GM23338 (cell line): ENCODE measurements at regions not wholly inside any gene's neighbourhood (a gene's known extent, or its start where the extent isn't known, plus 50 kb on each side); places are given as distances from the start of the nearest gene placed in this dataset.

Experiments
- ATAC-seq: fragments of 200-7000 bp; cut with Tn5 transposase; 3 replicates; pipeline ENCODE4 v1.9.1; 2020
- DNase-seq: peaks from one replicate; pipeline ENCODE4 v3.0.0-alpha.2; 2015; ENCODE audit warnings: low spot score
- H2AFZ ChIP-seq: fragments of 200-600 bp; sonication (generic); 2 replicates; pipeline ENCODE4 v1.8.0; 2016; ENCODE audit warnings: antibody characterized with exemption, mild to moderate bottlenecking, moderate library complexity
- H3F3A ChIP-seq: fragments of 200-600 bp; sonication (generic); replicated peaks from 2 replicates; pipeline ENCODE4 v1.8.0; 2017; ENCODE audit warnings: antibody characterized with exemption, mixed run types, low read depth
- H3K27ac ChIP-seq: fragments of 200-600 bp; sonication (generic); 2 replicates; pipeline ENCODE4 v1.6.1; 2016; ENCODE audit warnings: low read depth
- H3K27me3 ChIP-seq: fragments of 200-600 bp; sonication (generic); 2 replicates; pipeline ENCODE4 v1.8.0; 2016; ENCODE audit warnings: mild to moderate bottlenecking, mixed run types, moderate library complexity; ENCODE audit not compliant: insufficient read depth
- H3K36me3 ChIP-seq: fragments of 200-600 bp; sonication (generic); 2 replicates; pipeline ENCODE4 v1.8.0; 2016; ENCODE audit warnings: mild to moderate bottlenecking; ENCODE audit not compliant: insufficient read depth
- H3K4me1 ChIP-seq: fragments of 200-600 bp; sonication (generic); 2 replicates; pipeline ENCODE4 v1.8.0; 2016; ENCODE audit warnings: mild to moderate bottlenecking, moderate library complexity; ENCODE audit not compliant: insufficient read depth
- H3K4me2 ChIP-seq: fragments of 200-600 bp; sonication (generic); 2 replicates; pipeline ENCODE4 v1.7.1; 2017; ENCODE audit warnings: mixed run types
- H3K4me3 ChIP-seq: fragments of 200-600 bp; sonication (generic); 2 replicates; pipeline ENCODE4 v1.6.1; 2016; ENCODE audit warnings: mixed run types
- H3K79me2 ChIP-seq: fragments of 200-600 bp; sonication (generic); replicated peaks from 2 replicates; pipeline ENCODE4 v1.8.0; 2017; ENCODE audit warnings: mild to moderate bottlenecking; ENCODE audit not compliant: insufficient read depth
- H3K9me2 ChIP-seq: fragments of 200-600 bp; sonication (generic); 2 replicates; pipeline ENCODE4 v1.8.0; 2017; ENCODE audit not compliant: insufficient read depth
- H4K20me1 ChIP-seq: fragments of 200-600 bp; sonication (generic); replicated peaks from 2 replicates; pipeline ENCODE4 v1.8.0; 2017; ENCODE audit warnings: mild to moderate bottlenecking; ENCODE audit not compliant: insufficient read depth
- H3K27ac Mint-ChIP-seq: 2 replicates; pipeline ENCODE4 v1.8.0; 2020; ENCODE audit warnings: inconsistent platforms, mild to moderate bottlenecking, moderate library complexity, mixed read lengths
- H3K27me3 Mint-ChIP-seq: 3 replicates; pipeline ENCODE4 v1.8.0; 2022; ENCODE audit warnings: low read depth, mild to moderate bottlenecking, moderate library complexity, mixed read lengths, inconsistent platforms; ENCODE audit not compliant: insufficient read depth, poor library complexity
- H3K36me3 Mint-ChIP-seq: 3 replicates; pipeline ENCODE4 v1.8.0; 2021; ENCODE audit warnings: low read depth, mild to moderate bottlenecking, inconsistent platforms, moderate library complexity, mixed read lengths
- H3K4me1 Mint-ChIP-seq: 3 replicates; pipeline ENCODE4 v1.8.0; 2020; ENCODE audit warnings: mild to moderate bottlenecking, inconsistent platforms, mixed read lengths
- H3K4me3 Mint-ChIP-seq: 3 replicates; pipeline ENCODE4 v1.8.0; 2021; ENCODE audit warnings: moderate library complexity, mild to moderate bottlenecking, inconsistent platforms, mixed read lengths
- H3K9me3 Mint-ChIP-seq: 3 replicates; pipeline ENCODE4 v1.8.0; 2020; ENCODE audit warnings: moderate library complexity, mild to moderate bottlenecking, inconsistent platforms, mixed read lengths
- CREB1 ChIP-seq: fragments of 250-450 bp; sonication (Bioruptor Pico); IDR thresholded peaks from 2 replicates; pipeline ENCODE4 v1.5.0; 2020; ENCODE audit warnings: low read depth, mild to moderate bottlenecking, moderate library complexity
- CTCF ChIP-seq, 2 experiments: fragments of 200-600 bp in 1 of 2; sonication (generic) in 1 of 2; conservative IDR thresholded peaks; 2 replicates each; pipeline versions ENCODE4 v1.5.1 to v1.6.1; 2016 to 2017; ENCODE audit warnings: antibody characterized with exemption in 2 of 2, low read depth in 2 of 2, mild to moderate bottlenecking in 2 of 2, moderate library complexity in 1 of 2
- ETS1 ChIP-seq: IDR thresholded peaks from 2 replicates; pipeline ENCODE4 v1.6.1; 2016; ENCODE audit warnings: antibody characterized with exemption
- EZH2 ChIP-seq: fragments of 200-600 bp; sonication (generic); IDR thresholded peaks from one replicate; pipeline ENCODE4 v1.8.0; 2017; ENCODE audit warnings: antibody characterized with exemption, mild to moderate bottlenecking, low read depth; ENCODE audit not compliant: unreplicated experiment
- EZH2phosphoT487 ChIP-seq: fragments of 200-600 bp; sonication (generic); IDR thresholded peaks from one replicate; pipeline ENCODE4 v1.8.1; 2018; ENCODE audit warnings: antibody characterized with exemption; ENCODE audit not compliant: unreplicated experiment
- JUNB ChIP-seq: IDR thresholded peaks from one replicate; pipeline ENCODE4 v1.6.1; 2016; ENCODE audit warnings: antibody characterized with exemption; ENCODE audit not compliant: unreplicated experiment
- NANOG ChIP-seq: IDR thresholded peaks from 2 replicates; pipeline ENCODE4 v1.6.1; 2016; ENCODE audit warnings: antibody characterized with exemption, borderline replicate concordance
- POLR2AphosphoS5 ChIP-seq: IDR thresholded peaks from 2 replicates; pipeline ENCODE4 v1.6.1; 2016; ENCODE audit warnings: antibody characterized with exemption, low read depth
- REST ChIP-seq: IDR thresholded peaks from one replicate; pipeline ENCODE4 v1.6.1; 2018; ENCODE audit warnings: antibody characterized with exemption; ENCODE audit not compliant: unreplicated experiment
- STAT1 ChIP-seq: IDR thresholded peaks from one replicate; pipeline ENCODE4 v1.6.1; 2016; ENCODE audit warnings: antibody characterized with exemption; ENCODE audit not compliant: unreplicated experiment
- ZNF114 ChIP-seq: fragments of 250-450 bp; sonication (Bioruptor Pico); IDR thresholded peaks from 2 replicates; pipeline ENCODE4 v1.5.0; 2020; ENCODE audit warnings: mild to moderate bottlenecking, moderate library complexity
- ZNF331 ChIP-seq: fragments of 250-450 bp; sonication (Bioruptor Pico); IDR thresholded peaks from 2 replicates; pipeline ENCODE4 v1.5.0; 2020; ENCODE audit warnings: low read depth, mild to moderate bottlenecking, moderate library complexity

GRCh38 chr18:53796040-53796729, 428.3 kb downstream of the MBD2 start:
- Histone ChIP-seq H2AFZ (no peak overlapping the region), H3K79me2 (no peaks in the 10 kb centered on the region), H3K36me3 (no peaks in the 10 kb centered on the region), H3K27ac (no peak overlapping the region), H3K4me1 (no peaks in the 10 kb centered on the region), H3K9me2 (no peaks in the 10 kb centered on the region), H3K4me3 (no peak overlapping the region), H3K4me2 (no peak overlapping the region), H3K27me3 (no peaks in the 10 kb centered on the region), H3F3A (no peaks in the 10 kb centered on the region), H4K20me1 (no peaks in the 10 kb centered on the region)
- DNase-seq (no peak), ATAC-seq (no peak)
- H3K4me3 Mint-ChIP-seq: no peak overlapping the region
- no peaks in the 10 kb centered on the region for H3K27me3 Mint-ChIP-seq
- TF ChIP-seq ZNF114 (CRISPR knock-in tag) (no peak), EZH2 (no peak), REST (no peak), EZH2phosphoT487 (no peak)
- H3K9me3 Mint-ChIP-seq: peaks cover 3% of the 10 kb centered on the region; the same call in 1 of the 3 replicates
- H3K4me1 Mint-ChIP-seq: no peaks in the 10 kb centered on the region
- no peak overlapping the region for H3K27ac Mint-ChIP-seq
- H3K36me3 Mint-ChIP-seq: no peaks in the 10 kb centered on the region

GRCh38 chr18:53795610-53796009, 428.9 kb downstream of the MBD2 start:
- Mint-ChIP-seq H3K27me3 (no peaks in the 10 kb centered on the region), H3K4me3 (no peak overlapping the region), H3K36me3 (no peaks in the 10 kb centered on the region), H3K27ac (no peak overlapping the region), H3K4me1 (no peaks in the 10 kb centered on the region), H3K9me3 (peaks cover 3% of the 10 kb centered on the region; the same call in 1 of the 3 replicates)
- H3K79me2 ChIP-seq: no peaks in the 10 kb centered on the region
- H4K20me1 ChIP-seq: no peaks in the 10 kb centered on the region
- no peaks in the 10 kb centered on the region for H3K36me3 ChIP-seq
- H3K4me1 ChIP-seq: no peaks in the 10 kb centered on the region
- DNase-seq: no peak
- no peak overlapping the region for H2AFZ ChIP-seq
- H3K27ac ChIP-seq: no peak overlapping the region
- no peak overlapping the region for H3K4me2 ChIP-seq
- no peaks in the 10 kb centered on the region for H3F3A ChIP-seq
- no peaks in the 10 kb centered on the region for H3K27me3 ChIP-seq
- no peak overlapping the region for H3K4me3 ChIP-seq
- no peak for ATAC-seq
- H3K9me2 ChIP-seq: no peaks in the 10 kb centered on the region
- TF ChIP-seq NANOG (no peak), ETS1 (no peak), POLR2AphosphoS5 (no peak), REST (no peak), JUNB (no peak), CTCF (conservative IDR thresholded peaks at IDR 0.05; ENCODE audit: low read depth in 2 of 2) (no peak), EZH2 (no peak), CREB1 (CRISPR knock-in tag) (no peak), ZNF331 (CRISPR knock-in tag) (no peak), ZNF114 (CRISPR knock-in tag) (no peak), STAT1 (no peak)
